ENCODE measurements at regions not wholly inside any gene's neighbourhood (a gene's known extent, or its start where the extent isn't known, plus 50 kb on each side); places are given as distances from the start of the nearest gene placed in this dataset.
"Not testable (repeated sequence)": the region's sequence is repeated elsewhere in the genome, so short reads cannot be mapped to it uniquely, and the experiment has no call there.

GRCh38 chr12:63025116-63025515 lies 90.2 kb upstream of the PPM1H start:
- H3K27ac ChIP-seq, result no peak overlapping the region
- no peaks in the 10 kb centered on the region for H3K36me3 ChIP-seq
- no peak overlapping the region for H3K4me3 ChIP-seq
- H3K4me1 ChIP-seq, result peaks cover 7% of the 10 kb centered on the region; the same call in 1 of the 2 replicates
- H3K27me3 ChIP-seq, result no peaks in the 10 kb centered on the region
- DNase-seq, result no peak
- H3K9me3 ChIP-seq (replicated peaks), result no peaks in the 10 kb centered on the region

GRCh38 chr12:63023926-63024325 lies 89.0 kb upstream of the PPM1H start:
- Histone ChIP-seq H3K36me3 (no peaks in the 10 kb centered on the region), H3K27ac (no peak overlapping the region), H3K4me1 (peaks cover 7% of the 10 kb centered on the region; the same call in 1 of the 2 replicates), H3K9me3 (replicated peaks) (no peaks in the 10 kb centered on the region), H3K27me3 (no peaks in the 10 kb centered on the region), H3K4me3 (no peak overlapping the region)
- no peak for DNase-seq

- Histone ChIP-seq H3K27ac (no peak overlapping the region), H3K27me3 (no peaks in the 10 kb centered on the region), H3K4me1 (peaks cover 5% of the 10 kb centered on the region; the same call in 1 of the 2 replicates), H3K4me3 (no peak overlapping the region), H3K36me3 (no peaks in the 10 kb centered on the region), H3K9me3 (replicated peaks) (no peaks in the 10 kb centered on the region)
- no peak for DNase-seq
Observed at GRCh38 chr12:63021116-63021515, 86.2 kb upstream of the PPM1H start.

- H3K36me3 ChIP-seq, result no peaks in the 10 kb centered on the region
- H3K4me1 ChIP-seq, result peaks cover 5% of the 10 kb centered on the region; the same call in 1 of the 2 replicates
- H3K9me3 ChIP-seq (replicated peaks), result no peaks in the 10 kb centered on the region
- H3K27ac ChIP-seq, result no peak overlapping the region
- no peaks in the 10 kb centered on the region for H3K27me3 ChIP-seq
- no peak overlapping the region for H3K4me3 ChIP-seq
- no peak for DNase-seq
Observed at GRCh38 chr12:63020269-63020668, 85.3 kb upstream of the PPM1H start.

GRCh38 chr12:63018273-63018672 lies 83.3 kb upstream of the PPM1H start:
- Histone ChIP-seq H3K27me3 (no peaks in the 10 kb centered on the region), H3K36me3 (no peaks in the 10 kb centered on the region), H3K9me3 (replicated peaks) (no peaks in the 10 kb centered on the region), H3K4me1 (peaks cover 5% of the 10 kb centered on the region; the same call in 1 of the 2 replicates), H3K4me3 (no peak overlapping the region), H3K27ac (no peak overlapping the region)
- no peak for DNase-seq

GRCh38 chr12:63013302-63013701 lies 78.4 kb upstream of the PPM1H start:
- no peaks in the 10 kb centered on the region for H3K27me3 ChIP-seq
- H3K4me3 ChIP-seq, result no peak overlapping the region
- no peaks in the 10 kb centered on the region for H3K9me3 ChIP-seq (replicated peaks)
- no peak overlapping the region for H3K27ac ChIP-seq
- H3K4me1 ChIP-seq, result no peaks in the 10 kb centered on the region
- DNase-seq, result no peak
- H3K36me3 ChIP-seq, result no peaks in the 10 kb centered on the region

- Histone ChIP-seq H3K4me3 (no peak overlapping the region), H3K4me1 (no peaks in the 10 kb centered on the region), H3K9me3 (replicated peaks) (no peaks in the 10 kb centered on the region), H3K27ac (no peak overlapping the region), H3K36me3 (no peaks in the 10 kb centered on the region), H3K27me3 (no peaks in the 10 kb centered on the region)
- DNase-seq, result no peak
Observed at GRCh38 chr12:63010698-63011097, 75.7 kb upstream of the PPM1H start.

GRCh38 chr12:63008372-63008771 lies 73.4 kb upstream of the PPM1H start:
- H3K4me3 ChIP-seq, result no peak overlapping the region
- no peaks in the 10 kb centered on the region for H3K27me3 ChIP-seq

GRCh38 chr12:63007726-63008125 lies 72.8 kb upstream of the PPM1H start:
- no peaks in the 10 kb centered on the region for H3K27me3 ChIP-seq
- H3K4me1 ChIP-seq, result no peaks in the 10 kb centered on the region
- DNase-seq, result no peak

More at GRCh38 chr12:63008372-63008771, 73.4 kb upstream of the PPM1H start:
- no peaks in the 10 kb centered on the region for H3K9me3 ChIP-seq (replicated peaks)
- no peaks in the 10 kb centered on the region for H3K4me1 ChIP-seq
- H3K27ac ChIP-seq, result no peak overlapping the region
- DNase-seq, result no peak
- no peaks in the 10 kb centered on the region for H3K36me3 ChIP-seq

GRCh38 chr12:63006536-63006935 lies 71.6 kb upstream of the PPM1H start:
- H3K4me3 ChIP-seq, result no peak overlapping the region
- no peaks in the 10 kb centered on the region for H3K9me3 ChIP-seq (replicated peaks)
- no peak for DNase-seq
- H3K27ac ChIP-seq, result no peak overlapping the region
- H3K27me3 ChIP-seq, result no peaks in the 10 kb centered on the region
- no peaks in the 10 kb centered on the region for H3K4me1 ChIP-seq
- no peaks in the 10 kb centered on the region for H3K36me3 ChIP-seq

More at GRCh38 chr12:63007726-63008125, 72.8 kb upstream of the PPM1H start:
- Histone ChIP-seq H3K36me3 (no peaks in the 10 kb centered on the region), H3K9me3 (replicated peaks) (no peaks in the 10 kb centered on the region), H3K4me3 (no peak overlapping the region), H3K27ac (no peak overlapping the region)

GRCh38 chr12:63005382-63005781 lies 70.4 kb upstream of the PPM1H start:
- no peaks in the 10 kb centered on the region for H3K9me3 ChIP-seq (replicated peaks)
- no peak overlapping the region for H3K4me3 ChIP-seq
- no peaks in the 10 kb centered on the region for H3K27me3 ChIP-seq

GRCh38 chr12:63003223-63003819 lies 68.4 kb upstream of the PPM1H start:
- no peaks in the 10 kb centered on the region for H3K36me3 ChIP-seq
- H3K27me3 ChIP-seq, result no peaks in the 10 kb centered on the region

More at GRCh38 chr12:63005382-63005781, 70.4 kb upstream of the PPM1H start:
- Histone ChIP-seq H3K4me1 (no peaks in the 10 kb centered on the region), H3K36me3 (no peaks in the 10 kb centered on the region), H3K27ac (no peak overlapping the region)
- no peak for DNase-seq

GRCh38 chr12:63002059-63002458 lies 67.1 kb upstream of the PPM1H start:
- H3K27ac ChIP-seq; H3K27me3 ChIP-seq; DNase-seq; H3K36me3 ChIP-seq; H3K4me3 ChIP-seq; H3K9me3 ChIP-seq (replicated peaks); H3K4me1 ChIP-seq: not testable (repeated sequence)

More at GRCh38 chr12:63003223-63003819, 68.4 kb upstream of the PPM1H start:
- no peaks in the 10 kb centered on the region for H3K9me3 ChIP-seq (replicated peaks)
- no peak for DNase-seq
- no peak overlapping the region for H3K27ac ChIP-seq
- no peaks in the 10 kb centered on the region for H3K4me1 ChIP-seq
- no peak overlapping the region for H3K4me3 ChIP-seq

GRCh38 chr12:62998454-62998853 lies 63.5 kb upstream of the PPM1H start:
- no peak for DNase-seq
- no peaks in the 10 kb centered on the region for H3K9me3 ChIP-seq (replicated peaks)
- no peaks in the 10 kb centered on the region for H3K27me3 ChIP-seq
- no peak overlapping the region for H3K27ac ChIP-seq
- H3K4me3 ChIP-seq, result no peak overlapping the region
- no peaks in the 10 kb centered on the region for H3K36me3 ChIP-seq
- no peaks in the 10 kb centered on the region for H3K4me1 ChIP-seq

GRCh38 chr12:62995097-62995496 lies 60.1 kb upstream of the PPM1H start:
- DNase-seq, result no peak
- H3K9me3 ChIP-seq (replicated peaks), result no peaks in the 10 kb centered on the region
- no peak overlapping the region for H3K27ac ChIP-seq
- no peaks in the 10 kb centered on the region for H3K27me3 ChIP-seq
- H3K4me3 ChIP-seq, result no peak overlapping the region
- no peaks in the 10 kb centered on the region for H3K4me1 ChIP-seq
- no peaks in the 10 kb centered on the region for H3K36me3 ChIP-seq

- no peaks in the 10 kb centered on the region for H3K36me3 ChIP-seq
- no peak overlapping the region for H3K27ac ChIP-seq
- no peak for DNase-seq
- H3K9me3 ChIP-seq (replicated peaks), result no peaks in the 10 kb centered on the region
- H3K27me3 ChIP-seq, result no peaks in the 10 kb centered on the region
- H3K4me1 ChIP-seq, result no peaks in the 10 kb centered on the region
- H3K4me3 ChIP-seq, result no peak overlapping the region
Observed at GRCh38 chr12:62986844-62987243, 51.9 kb upstream of the PPM1H start.

All from SJCRH30 (cell line).